ENCODE measurements at regions not wholly inside any gene's neighbourhood (a gene's known extent, or its start where the extent isn't known, plus 50 kb on each side); places are given as distances from the start of the nearest gene placed in this dataset.

DNA sequence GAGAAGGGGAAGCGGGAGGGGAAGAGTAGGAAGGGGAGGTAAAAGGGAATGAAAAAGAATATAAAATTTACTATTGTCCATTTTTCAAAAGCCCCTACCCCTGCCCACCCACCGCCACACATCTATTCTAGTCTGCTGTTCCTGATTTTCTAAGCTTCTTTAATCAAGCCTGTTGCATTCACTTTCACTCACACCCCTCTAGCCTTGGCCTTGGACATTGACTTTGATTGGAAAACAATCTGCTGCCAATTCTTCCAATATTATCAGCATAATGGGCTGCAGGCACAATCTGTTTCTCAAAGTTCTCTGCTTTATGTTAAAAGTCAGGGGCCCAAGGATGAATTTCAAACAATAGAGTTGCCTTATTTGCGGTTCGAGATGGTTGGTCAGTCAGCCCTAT lies 281.2 kb downstream of the SETD4 start:
- DNase-seq (no peak), ATAC-seq (no peak)
- H3K27me3 ChIP-seq: peaks cover 0 to 3% (median 0%) of the 10 kb centered on the region in 9 donors
- peaks cover 0 to 7% (median 0%) of the 10 kb centered on the region in 12 donors for H3K9me3 ChIP-seq
- peak overlapping the region in 1 of 12 donors; percentile 54 for H3K27ac ChIP-seq
- TF ChIP-seq POLR2A (IDR thresholded peaks at IDR 0.05): no peak
- TF ChIP-seq, protein P1, sequence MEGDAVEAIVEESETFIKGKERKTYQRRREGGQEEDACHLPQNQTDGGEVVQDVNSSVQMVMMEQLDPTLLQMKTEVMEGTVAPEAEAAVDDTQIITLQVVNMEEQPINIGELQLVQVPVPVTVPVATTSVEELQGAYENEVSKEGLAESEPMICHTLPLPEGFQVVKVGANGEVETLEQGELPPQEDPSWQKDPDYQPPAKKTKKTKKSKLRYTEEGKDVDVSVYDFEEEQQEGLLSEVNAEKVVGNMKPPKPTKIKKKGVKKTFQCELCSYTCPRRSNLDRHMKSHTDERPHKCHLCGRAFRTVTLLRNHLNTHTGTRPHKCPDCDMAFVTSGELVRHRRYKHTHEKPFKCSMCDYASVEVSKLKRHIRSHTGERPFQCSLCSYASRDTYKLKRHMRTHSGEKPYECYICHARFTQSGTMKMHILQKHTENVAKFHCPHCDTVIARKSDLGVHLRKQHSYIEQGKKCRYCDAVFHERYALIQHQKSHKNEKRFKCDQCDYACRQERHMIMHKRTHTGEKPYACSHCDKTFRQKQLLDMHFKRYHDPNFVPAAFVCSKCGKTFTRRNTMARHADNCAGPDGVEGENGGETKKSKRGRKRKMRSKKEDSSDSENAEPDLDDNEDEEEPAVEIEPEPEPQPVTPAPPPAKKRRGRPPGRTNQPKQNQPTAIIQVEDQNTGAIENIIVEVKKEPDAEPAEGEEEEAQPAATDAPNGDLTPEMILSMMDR (IDR thresholded peaks at IDR 0.05): no peak
- intact Hi-C loops (cut with DNase I): no loop called here
- H3K36me3 ChIP-seq: no peaks in the 10 kb centered on the region
- H3K4me3 ChIP-seq: no peak overlapping the region
- peaks cover 0 to 22% (median 0%) of the 10 kb centered on the region in 12 donors for H3K4me1 ChIP-seq
- 88 to 91% (median 91%) methylated on average over 4 of the region's 4 CpGs for WGBS, 4 donors

DNA sequence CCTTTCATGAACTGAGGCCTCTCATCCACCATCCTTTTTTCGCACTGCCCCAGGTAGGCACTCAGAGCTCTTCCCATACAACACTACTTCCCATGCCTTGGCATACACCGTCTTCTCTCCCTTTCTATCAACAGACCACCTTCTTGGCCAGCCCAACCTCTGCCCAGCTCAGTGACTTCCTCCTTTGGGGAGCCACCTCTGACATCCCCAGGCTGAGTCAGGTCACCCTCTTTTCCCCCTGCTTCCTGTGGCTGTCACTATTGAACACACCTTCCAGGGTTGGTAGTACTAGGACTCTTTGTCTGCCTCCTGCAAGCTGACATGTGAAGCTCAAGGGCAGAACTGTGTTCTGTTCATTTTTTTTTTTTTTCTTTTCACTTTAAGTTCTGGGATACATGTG lies 283.2 kb downstream of the SETD4 start:
- Histone ChIP-seq H3K36me3 (no peaks in the 10 kb centered on the region), H3K4me1 (peaks cover 0 to 34% (median 0%) of the 10 kb centered on the region in 12 donors), H3K9me3 (peaks cover 0 to 7% (median 0%) of the 10 kb centered on the region in 12 donors), H3K4me3 (no peak overlapping the region), H3K27ac (no peak overlapping the region), H3K27me3 (peaks cover 0 to 3% (median 0%) of the 10 kb centered on the region in 9 donors)
- DNase-seq: no peak
- intact Hi-C loops (cut with DNase I): no loop called here
- TF ChIP-seq, protein P1 (IDR thresholded peaks at IDR 0.05): no peak
- TF ChIP-seq POLR2A (IDR thresholded peaks at IDR 0.05): no peak
- 90 to 97% (median 94%) methylated on average over 2 of the region's 2 CpGs for WGBS, 4 donors
- ATAC-seq: no peak

DNA sequence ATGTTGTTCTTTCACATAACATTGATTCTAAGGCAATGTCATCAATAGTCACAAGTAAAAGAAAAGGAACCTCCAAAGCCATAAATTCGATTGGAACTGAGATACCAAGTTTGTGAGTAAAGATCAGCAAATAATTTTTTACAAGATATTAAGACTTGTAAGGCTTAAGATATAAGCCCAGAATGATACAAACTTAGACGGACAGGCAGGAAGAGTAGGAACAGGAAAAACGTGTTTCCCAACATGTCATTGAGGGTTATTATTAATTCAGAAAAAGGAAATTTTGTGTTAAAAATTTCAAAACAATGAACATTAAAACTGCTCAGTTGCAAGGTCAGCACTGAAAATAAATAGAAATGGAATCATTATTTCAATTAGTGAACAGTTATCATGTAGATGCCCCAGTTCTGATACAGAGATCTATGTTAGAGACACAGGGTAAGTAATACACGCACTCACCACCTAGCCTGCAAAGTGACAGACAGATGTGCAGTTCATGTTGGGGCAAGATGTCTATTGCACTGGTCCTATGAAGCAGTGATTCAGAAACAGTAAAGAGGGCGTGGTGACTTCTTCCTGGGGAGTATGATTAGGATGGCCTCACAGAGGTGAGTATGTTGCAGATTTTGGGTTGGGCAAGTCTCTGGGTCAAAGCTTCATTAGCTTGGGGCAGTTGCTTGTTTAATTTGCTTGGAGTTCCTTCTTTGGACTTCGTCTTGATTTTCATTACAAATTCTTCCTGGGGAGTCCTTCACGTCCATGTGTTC lies 284.4 kb downstream of the SETD4 start:
- peaks cover 0 to 3% (median 0%) of the 10 kb centered on the region in 9 donors for H3K27me3 ChIP-seq
- H3K27ac ChIP-seq: no peak overlapping the region
- WGBS, 4 donors: 74 to 81% (median 79%) methylated on average over 7 of the region's 7 CpGs
- H3K36me3 ChIP-seq: no peaks in the 10 kb centered on the region
- H3K9me3 ChIP-seq: peaks cover 0 to 7% (median 0%) of the 10 kb centered on the region in 12 donors
- peaks cover 0 to 30% (median 0%) of the 10 kb centered on the region in 12 donors for H3K4me1 ChIP-seq
- H3K4me3 ChIP-seq: no peak overlapping the region
- intact Hi-C loops (cut with DNase I): no loop called here
- TF ChIP-seq, protein P1 (IDR thresholded peaks at IDR 0.05): no peak
- TF ChIP-seq POLR2A (IDR thresholded peaks at IDR 0.05): no peak
- DNase-seq: no peak
- ATAC-seq: no peak

DNA sequence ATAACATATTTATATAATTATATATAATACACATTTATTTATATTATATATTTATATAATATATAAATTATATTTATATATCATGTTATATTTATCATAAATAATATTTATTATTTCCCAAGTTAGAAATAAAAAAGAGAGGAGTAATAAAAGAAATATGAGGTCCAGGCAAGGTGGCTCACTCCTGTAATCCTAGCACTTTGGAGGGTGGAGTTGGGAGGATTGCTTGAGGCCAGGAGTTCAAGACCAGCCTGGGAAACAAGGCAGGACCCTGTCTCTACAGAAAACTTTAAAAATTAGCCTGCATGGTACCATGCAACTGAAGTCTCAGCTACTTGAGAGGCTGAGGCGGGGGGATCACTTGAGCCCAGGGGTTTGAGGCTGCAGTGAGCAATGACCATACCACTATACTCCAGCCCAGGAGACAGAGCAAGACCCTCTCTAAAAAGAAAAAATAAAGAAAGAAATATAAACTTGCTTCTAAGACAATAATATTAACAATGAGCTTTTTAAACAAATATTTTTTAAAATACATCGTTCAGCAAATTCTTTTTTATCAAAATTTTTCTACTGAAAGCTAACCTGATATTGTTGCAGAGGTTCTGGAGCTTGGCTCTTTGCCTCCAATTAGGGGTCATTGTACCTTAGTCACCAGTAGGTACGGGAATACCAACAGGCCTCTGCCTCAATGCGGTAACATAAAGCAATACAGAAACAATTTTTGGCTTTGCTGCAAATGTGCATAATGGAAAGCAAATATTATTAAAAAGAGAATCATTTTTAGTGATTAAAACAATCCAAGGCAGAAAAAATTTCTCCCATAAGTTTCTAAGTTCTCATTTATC lies 290.0 kb downstream of the SETD4 start:
- TF ChIP-seq, protein P1 (IDR thresholded peaks at IDR 0.05): no peak
- TF ChIP-seq POLR2A (IDR thresholded peaks at IDR 0.05): no peak
- no peak for ATAC-seq
- H3K4me3 ChIP-seq: no peak overlapping the region
- intact Hi-C loops (cut with DNase I): no loop called here
- no peaks in the 10 kb centered on the region for H3K36me3 ChIP-seq
- H3K27ac ChIP-seq: no peak overlapping the region
- H3K4me1 ChIP-seq: peaks cover 0 to 25% (median 0%) of the 10 kb centered on the region in 12 donors
- peaks cover 0 to 3% (median 0%) of the 10 kb centered on the region in 9 donors for H3K27me3 ChIP-seq
- WGBS, 4 donors: 92 to 95% (median 93%) methylated on average over 4 of the region's 4 CpGs
- H3K9me3 ChIP-seq: no peaks in the 10 kb centered on the region
- no peak for DNase-seq

Measured in heart left ventricle (tissue), 16 donors.